GM21528 (cell line): ENCODE measurements at regions not wholly inside any gene's neighbourhood (a gene's known extent, or its start where the extent isn't known, plus 50 kb on each side); places are given as distances from the start of the nearest gene placed in this dataset.
"Not testable (repeated sequence)": the region's sequence is repeated elsewhere in the genome, so short reads cannot be mapped to it uniquely, and the experiment has no call there.

ENCODE experiments used
- ATAC-seq: cut with Tn5 transposase; IDR thresholded peaks from one replicate; pipeline ENCODE4 v1.9.1; 2021; ENCODE audit warnings: mild to moderate bottlenecking, moderate library complexity; ENCODE audit not compliant: unreplicated experiment, low FRiP score

DNA sequence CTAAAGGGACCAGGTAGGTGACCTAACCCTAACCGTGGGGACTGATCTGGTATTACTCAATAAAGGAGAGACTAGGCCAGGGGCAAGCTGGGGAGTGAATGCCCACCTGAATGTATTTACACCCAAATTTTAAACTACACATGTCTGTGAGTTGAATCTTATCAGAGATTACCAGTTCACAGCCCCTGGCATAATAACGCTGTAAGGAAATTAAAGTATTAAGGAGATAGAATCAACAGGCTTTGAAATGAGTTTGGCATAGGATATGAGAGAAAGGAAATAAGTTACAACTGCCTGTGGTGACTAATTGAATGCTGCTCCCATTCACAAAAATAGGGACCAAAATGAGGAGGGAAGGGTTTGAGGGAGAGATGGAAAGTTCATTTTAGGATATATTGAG lies 593.3 kb downstream of the CSNK1G3 start:
- ATAC-seq = no peak

DNA sequence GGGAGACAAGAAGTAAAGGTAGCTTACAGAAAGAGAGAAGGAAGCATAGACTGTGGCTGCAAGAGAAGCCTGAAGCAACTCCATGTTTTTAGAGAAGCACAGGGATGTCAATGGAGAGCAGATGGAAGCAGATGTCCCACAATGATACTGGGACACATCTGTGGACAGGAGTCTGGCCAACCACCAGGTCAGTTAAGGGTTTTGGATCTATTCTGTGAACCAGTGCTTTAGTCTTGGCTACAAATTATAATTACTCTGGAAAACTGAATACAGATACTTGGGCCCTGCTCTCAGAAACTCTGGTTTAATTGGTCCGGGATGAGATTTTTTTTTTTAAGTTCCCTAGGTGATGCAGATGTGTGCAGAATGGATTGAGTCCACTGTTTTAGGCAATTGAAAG lies 592.8 kb downstream of the CSNK1G3 start:
- ATAC-seq = no peak

DNA sequence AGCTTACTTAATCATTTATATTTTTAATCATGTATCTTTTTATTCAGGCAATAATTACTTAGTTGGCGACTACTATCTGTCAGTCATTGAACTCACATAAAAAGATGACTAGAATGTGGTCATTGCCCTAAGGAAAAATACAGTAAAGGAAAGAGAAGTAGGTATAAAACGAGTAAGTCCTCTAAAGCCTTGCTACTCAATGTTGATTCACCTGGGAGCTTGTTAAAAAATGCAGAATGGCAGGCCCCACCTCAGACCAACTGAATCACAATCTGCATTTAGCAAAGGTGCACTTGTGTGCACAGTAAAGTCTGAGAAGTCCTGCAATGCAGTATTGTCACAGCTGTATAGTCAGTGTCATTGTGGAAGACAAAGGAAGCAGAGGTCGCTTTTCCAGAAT lies 592.4 kb downstream of the CSNK1G3 start:
- ATAC-seq = no peak

DNA sequence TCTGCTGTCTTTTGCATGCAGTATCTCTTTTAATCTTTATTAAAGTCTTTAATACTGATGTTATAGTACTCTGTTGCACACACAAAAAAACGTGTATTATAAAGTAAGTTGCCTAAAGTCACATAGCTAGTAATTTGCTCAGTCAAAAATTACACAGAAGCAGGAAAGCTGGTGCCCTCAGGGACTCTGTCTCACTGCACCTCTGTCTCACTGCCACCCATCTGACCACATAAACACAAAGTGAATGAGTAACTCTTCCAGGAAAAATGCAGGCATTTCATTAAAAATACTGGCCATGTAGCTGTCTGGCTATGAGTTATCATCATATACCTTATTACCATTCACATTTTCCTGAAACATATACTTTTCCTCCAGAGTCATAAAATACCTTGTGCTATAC lies 591.7 kb downstream of the CSNK1G3 start:
- ATAC-seq = no peak

DNA sequence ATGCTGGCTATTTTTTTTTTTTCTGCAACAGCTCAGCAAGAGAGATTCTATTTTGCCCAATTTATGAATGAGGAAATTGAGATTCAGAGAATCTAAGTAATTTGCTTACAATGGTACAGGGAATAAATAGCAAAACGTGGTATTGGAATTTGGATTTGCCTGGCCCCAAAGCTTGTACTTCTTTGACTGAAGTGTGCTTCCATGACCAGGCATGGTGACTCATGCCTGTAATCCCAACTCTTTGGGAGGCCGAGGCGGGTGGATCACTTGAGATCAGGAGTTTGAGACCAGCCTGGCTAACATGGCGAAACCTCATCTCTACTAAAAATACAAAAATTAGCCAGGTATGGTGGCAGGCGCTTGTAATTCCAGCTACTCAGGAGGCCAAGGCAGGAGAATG lies 591.1 kb downstream of the CSNK1G3 start:
- not testable (repeated sequence) for ATAC-seq

DNA sequence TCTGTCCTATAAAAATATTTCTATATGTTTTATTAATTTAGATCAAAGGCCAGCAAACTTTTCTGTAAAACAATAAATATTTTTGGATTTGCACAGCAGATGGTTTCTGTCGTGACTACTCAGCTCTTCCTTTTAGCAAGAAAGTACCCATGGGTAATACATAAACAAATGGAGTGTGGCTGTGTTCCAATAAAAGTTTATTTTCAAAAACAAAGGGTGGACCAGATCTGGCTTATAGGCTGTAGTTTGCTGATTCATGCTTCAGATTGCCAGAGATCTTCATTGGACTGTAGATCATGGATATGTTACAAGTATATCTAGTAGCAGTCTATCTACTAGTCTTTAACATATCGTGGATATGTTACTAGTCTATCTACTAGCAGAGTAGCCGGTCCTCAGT lies 590.5 kb downstream of the CSNK1G3 start:
- no peak for ATAC-seq

DNA sequence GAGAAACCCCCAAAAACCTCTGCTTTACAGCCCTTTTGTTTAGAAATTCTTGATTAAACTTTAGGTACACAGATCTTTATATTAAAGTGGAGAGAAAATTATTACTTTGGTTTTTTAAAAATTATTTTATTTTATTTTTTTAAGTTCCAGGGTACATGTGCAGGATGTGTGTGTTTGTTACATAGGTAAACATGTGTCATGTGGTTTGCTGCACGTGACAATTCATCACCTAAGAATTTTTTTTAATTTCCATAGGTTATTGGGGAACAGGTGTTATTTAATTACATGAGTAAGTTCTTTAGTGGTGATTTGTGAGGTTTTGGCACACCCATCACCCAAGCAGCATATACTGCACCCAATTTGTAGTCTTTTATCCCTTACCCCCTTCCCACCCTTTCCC lies 581.7 kb downstream of the CSNK1G3 start:
- ATAC-seq = no peak

DNA sequence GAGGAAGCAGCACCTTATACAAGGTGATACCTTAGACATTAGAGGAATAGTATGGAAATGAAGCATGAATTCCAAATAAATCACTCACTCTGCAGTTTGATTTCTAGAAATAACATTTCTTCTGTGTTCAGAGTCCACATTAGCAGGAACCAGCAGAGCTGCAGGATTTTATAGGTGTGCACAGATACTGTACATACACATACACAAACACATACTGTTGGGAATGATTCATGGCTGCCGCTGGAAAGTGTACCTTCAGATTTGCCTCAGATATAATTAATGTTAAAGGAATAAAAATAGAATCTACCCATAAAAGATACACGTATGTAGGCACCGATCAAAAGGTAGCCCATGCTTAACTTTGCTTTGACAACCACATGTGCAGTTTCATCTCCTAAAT lies 578.1 kb downstream of the CSNK1G3 start:
- ATAC-seq = no peak

DNA sequence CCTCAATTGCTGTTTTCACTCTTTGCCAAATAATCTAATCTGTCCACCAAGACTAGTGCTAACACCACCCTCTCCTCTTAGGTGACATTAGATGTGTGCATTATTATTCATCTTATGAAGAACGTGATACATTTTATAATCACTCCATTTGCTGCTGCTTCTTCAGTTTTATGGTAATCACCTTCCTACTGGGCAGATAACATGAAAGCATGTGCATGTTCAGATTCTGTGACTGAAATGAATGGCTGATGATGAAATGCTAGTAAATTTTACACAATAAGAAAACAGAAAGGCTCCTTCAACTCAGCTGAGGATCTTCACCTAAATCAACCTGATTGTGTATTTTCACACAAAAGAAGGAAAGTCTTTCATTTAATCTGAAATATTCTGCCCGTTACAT lies 577.6 kb downstream of the CSNK1G3 start:
- ATAC-seq = no peak

DNA sequence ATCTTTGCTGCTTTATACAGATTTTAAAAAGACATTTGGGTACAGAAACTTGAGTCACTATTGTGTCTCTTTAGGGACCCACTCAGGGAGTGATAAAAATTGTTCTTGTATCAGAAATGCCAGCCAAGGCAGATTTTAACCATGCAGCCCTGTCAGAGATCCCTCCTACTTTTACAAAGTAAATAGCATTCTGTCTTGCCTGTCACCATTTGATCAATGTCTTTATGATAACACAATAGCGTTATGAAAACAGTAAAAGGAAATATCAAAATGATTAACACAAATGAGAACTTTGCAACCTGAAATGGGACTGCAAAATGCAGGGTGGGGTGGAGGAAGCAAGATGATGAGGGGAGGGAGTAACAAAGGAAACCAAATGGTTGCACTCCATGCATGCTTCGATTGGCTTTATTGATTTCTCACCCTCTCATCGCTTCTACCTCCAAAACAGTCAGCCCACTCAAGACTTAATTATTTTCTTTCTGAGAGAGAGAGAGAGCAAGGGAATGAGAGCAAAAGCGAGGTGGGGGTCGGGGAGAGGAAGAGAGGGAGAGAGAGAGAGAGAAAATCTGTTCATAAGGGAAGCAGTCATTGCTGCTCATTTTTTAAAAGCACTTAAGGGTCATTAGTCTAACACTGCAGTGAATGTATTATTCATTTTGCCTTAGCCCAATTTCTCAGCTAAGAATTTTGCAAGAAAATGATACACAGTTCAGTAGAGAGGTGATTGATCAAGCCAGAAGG lies 576.5 kb downstream of the CSNK1G3 start:
- no peak for ATAC-seq

DNA sequence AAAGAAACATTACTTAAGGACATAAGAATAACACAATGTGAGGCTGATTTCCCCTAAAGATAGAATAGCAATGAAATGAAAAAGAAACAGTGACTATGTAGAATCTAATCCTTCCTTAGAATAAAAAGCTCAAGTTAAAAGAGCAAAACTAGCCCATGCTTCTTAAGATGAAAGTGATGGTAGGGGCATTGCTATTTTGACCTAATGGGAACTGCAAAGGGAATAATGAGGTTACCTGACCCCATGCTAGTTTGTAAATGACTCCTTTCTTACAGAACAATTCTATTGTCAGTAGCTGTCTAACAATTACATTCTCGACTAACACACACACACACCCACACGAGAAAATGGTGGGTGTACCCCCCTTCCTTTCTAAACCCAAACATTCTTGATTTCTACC lies 575.8 kb downstream of the CSNK1G3 start:
- ATAC-seq = no peak

DNA sequence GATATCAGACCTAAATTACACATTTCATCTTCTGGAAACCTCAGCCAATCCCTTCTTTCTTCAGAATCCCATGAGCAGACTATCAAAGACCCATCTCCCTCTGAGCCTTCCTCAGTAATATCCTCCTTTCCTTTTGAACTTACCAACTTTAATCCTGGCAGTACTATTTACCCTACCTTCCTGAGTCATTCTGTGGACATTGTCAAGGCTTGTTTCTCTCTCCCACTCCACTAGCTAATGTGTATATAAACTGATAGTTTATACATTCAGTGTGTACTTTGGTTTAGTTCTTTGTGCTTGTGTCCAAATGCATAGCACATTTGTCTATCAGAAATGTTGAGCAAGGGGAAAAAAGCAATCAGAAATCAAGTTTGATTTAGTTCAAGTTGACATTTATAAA lies 568.3 kb downstream of the CSNK1G3 start:
- ATAC-seq = no peak

DNA sequence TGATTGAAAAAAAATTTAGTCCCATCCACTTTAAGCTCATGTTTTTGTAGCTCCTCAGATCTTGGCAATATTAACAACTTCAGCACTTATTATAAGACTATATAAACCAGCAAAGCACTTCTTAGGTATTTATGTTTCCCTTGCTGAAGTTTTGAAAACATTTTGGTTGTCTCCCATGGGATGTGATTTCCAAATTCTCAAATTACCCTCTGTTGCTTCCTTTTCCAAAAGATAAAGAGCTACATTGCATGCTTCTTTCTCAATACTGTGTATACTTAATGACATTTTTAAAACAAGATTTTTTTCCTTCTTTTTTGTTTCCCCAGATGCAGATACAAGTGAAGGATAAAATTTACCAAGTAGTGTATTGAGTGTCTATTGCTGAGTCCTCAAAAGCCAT lies 567.1 kb downstream of the CSNK1G3 start:
- ATAC-seq = no peak

DNA sequence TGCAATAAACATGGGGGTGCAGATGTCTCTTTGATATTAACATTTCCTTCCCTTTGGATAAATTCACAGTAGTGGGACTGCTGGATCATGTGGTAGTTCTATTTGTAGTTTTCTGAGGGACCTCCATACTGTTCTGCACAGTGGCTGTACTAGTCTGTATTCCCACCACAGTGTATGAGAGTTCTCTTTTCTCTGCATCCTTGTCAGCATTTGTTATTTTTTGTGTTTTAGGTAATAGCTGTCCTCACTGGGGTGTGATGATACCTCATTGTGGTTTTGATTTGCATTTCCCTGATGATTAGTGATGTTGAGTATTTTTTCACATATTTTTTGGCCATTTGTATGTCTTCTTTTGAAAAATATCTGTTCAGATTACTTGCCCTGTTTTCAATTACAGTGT lies 562.5 kb downstream of the CSNK1G3 start:
- ATAC-seq = no peak

DNA sequence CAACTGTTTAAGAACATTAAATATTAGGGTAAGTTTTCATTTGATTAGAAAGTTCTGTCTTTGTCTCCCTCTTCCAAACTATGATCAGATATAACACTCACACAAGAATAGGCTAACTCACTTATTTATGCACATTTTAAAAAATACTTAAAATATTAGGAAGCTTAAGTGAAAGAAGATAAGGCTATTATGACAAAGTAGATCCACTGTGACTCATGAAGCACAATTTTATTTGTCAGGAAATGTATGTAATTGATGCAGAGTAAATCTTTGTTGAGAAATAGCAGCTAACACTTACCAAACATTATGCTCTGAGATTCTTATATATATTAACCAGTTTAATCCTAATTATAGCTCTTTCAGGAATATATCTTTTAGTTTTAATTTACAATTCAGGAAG lies 560.6 kb downstream of the CSNK1G3 start:
- no peak for ATAC-seq

DNA sequence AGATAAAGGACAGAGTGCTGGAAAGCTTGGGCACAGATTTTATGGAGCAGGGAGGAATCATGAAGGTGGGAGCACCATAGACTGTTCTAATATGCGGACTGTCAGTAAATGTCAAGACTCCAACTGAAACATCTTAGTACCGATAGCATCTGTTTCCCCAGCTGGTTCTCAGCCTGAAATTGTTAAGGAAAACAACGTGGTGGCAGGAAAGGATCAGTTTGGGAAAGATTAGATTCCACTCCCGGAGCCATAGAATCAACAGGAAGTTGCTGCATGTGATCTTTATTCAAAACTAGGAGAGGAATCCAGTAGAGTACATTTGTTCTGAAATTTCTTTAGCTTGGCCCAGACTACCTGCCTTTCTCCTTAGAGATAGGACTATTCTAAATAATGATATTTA lies 559.1 kb downstream of the CSNK1G3 start:
- no peak for ATAC-seq

DNA sequence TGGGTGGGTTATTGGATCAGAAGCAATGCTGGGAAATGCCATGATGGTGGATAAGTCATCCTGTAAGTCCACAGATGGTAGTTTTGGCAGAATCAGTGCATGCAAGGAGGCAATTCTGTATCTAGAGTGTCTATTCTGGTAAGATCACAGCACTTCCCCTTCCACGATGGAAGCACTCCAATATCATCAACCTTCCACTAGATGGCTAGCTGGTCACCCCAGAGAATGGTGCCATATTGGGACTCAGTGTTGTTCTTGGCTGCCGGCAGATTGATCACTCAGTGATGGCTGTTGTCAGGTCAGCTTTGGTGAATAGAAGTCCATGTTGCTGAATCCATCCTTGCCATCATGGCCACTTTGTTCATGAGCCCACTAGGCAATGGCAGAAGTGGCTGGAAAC lies 553.5 kb downstream of the CSNK1G3 start:
- ATAC-seq = no peak

DNA sequence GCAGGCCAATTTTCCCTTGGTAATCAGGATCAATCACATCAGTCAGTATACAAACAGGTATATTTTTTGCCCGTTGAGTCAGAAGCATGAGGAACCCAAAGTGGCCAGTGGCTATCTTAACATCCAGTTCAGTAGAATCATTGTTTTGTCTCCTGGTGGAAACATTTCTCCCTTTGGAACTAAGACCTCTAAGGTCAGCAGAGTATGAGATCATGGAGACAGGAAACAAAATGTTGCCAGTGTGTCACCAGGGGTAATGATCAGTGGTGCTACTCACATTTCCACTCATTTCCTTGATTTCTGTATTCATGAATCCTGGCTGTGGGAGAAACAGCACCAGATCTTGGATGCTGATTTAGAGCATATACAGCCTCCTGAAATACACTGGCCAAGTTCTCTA lies 553.0 kb downstream of the CSNK1G3 start:
- ATAC-seq = no peak

DNA sequence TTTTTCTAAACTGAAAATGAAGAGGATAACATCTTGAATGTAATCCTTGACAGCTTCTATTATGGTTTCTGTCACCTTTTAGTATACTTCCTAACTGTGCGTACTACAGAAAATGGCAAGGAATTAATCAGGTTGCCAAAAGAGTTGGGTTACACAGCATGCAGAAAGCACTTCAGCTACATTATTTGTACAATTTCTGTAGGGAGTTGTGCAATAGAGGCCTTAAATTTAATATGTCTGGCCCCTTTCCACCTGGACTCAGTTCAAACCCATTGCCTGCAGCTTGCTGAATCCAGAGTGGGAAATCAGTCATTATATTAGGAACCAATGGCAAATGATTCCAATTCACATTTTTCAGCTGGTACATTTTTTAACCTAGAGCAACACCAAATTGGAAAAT lies 549.7 kb downstream of the CSNK1G3 start:
- no peak for ATAC-seq

DNA sequence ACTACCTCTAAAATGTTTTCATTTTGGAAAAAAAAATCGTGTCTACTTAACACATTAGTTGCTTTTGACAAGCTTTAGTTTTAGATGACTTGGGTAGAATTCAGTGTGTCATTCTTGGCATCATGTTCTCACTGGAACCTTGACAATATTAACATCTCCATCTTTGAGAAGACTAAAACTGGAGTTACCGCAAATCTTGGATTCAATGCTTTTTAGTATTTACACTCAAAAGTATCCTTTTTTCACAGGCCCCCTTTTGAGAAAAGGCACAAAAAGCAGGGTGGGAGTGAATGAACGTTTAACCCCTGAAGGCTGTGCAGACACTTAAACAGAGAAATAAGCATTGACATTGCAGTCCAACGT lies 549.1 kb downstream of the CSNK1G3 start:
- no peak for ATAC-seq

DNA sequence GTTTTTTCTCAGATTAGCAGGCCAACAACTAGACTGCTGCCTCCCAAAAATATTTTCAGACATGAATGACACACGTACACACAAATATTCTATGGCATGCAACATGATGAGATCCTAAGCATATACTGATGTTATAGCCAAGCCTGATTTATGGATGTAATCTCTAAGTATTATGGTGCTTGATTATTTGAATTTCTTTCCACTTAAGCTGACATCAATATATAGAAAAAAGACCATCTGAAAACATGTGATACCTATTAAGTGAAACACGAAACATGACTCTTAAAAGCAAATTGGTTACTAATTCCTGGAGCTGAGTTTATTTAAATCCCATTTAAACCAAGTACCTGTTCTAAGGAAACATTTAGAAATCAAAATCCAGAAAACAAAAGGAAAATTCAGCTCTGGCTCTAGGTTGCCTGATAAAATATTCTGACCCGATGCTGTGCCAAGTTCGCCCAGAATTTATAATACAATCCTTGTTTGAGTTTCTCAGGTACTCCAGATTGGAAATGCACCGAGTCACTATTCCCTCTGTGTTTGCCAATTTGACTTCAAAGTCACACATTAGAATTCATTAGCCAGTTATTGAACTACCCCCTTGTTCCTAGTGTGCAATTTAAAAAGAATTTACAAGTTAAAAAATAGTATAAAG lies 548.6 kb downstream of the CSNK1G3 start:
- ATAC-seq = no peak

DNA sequence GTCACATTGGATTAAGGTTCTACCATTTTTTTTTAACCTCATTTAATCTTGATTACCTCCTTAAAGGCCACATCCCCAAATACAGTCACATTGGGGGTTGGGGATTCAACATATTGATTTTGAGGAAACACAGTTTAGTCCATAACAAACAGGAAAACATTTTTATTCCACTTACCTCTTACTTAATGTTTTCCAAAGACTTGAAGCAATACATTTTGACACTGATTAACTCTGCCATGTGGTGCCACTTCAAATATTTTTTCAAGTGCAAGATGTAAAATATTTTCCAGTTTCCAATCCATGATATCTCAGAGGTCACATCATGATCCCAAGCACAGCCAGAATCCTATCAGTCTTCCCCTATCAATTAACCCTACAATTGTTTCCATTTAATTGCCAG lies 548.0 kb downstream of the CSNK1G3 start:
- no peak for ATAC-seq

DNA sequence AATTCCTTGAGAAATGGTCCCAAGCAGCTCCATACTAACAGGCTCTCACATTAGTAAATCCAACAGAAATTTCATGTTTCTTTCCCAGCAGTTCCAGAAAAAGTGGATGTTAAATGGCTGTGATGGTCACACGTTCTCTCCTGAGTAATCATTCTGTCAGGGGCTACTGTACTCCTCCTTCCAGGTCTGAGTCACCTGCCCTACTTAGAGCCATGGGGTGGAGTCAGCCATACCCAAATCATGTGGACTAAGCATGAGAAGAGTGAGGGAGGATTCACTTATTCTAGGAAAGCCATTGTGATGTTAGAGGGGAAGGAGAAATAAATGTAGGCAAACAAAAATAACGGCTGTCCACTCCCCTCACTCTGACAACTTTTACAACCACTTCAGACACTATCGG lies 547.2 kb downstream of the CSNK1G3 start:
- no peak for ATAC-seq
